Lower leg skin (tissue), 3 donors: ENCODE measurements at regions not wholly inside any gene's neighbourhood (a gene's known extent, or its start where the extent isn't known, plus 50 kb on each side); places are given as distances from the start of the nearest gene placed in this dataset.

Experiments used
- POLR2A ChIP-seq, 2 donors: fragments of 450-650 bp; IDR thresholded peaks; one replicate each; pipeline ENCODE4 v1.6.1; 2016 to 2017; ENCODE audit warnings: antibody characterized with exemption in 2 of 2, mild to moderate bottlenecking in 1 of 2, moderate library complexity in 1 of 2
- TF ChIP-seq, protein P1 (sequence below), 3 donors: fragments of 450-650 bp; IDR thresholded peaks; one replicate each; pipeline ENCODE4 v1.5.1; 2016; ENCODE audit warnings: antibody characterized with exemption in 3 of 3, mild to moderate bottlenecking in 3 of 3, moderate library complexity in 2 of 3

- TF ChIP-seq, protein P1, sequence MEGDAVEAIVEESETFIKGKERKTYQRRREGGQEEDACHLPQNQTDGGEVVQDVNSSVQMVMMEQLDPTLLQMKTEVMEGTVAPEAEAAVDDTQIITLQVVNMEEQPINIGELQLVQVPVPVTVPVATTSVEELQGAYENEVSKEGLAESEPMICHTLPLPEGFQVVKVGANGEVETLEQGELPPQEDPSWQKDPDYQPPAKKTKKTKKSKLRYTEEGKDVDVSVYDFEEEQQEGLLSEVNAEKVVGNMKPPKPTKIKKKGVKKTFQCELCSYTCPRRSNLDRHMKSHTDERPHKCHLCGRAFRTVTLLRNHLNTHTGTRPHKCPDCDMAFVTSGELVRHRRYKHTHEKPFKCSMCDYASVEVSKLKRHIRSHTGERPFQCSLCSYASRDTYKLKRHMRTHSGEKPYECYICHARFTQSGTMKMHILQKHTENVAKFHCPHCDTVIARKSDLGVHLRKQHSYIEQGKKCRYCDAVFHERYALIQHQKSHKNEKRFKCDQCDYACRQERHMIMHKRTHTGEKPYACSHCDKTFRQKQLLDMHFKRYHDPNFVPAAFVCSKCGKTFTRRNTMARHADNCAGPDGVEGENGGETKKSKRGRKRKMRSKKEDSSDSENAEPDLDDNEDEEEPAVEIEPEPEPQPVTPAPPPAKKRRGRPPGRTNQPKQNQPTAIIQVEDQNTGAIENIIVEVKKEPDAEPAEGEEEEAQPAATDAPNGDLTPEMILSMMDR (IDR thresholded peaks at IDR 0.05) = no peak
- no peak for TF ChIP-seq POLR2A (IDR thresholded peaks at IDR 0.05)
These were observed 278.2 kb upstream of the GATB start for GRCh38 chr4:152039023-152039481.
